HG03103 (cell line): ENCODE measurements at regions not wholly inside any gene's neighbourhood (a gene's known extent, or its start where the extent isn't known, plus 50 kb on each side); places are given as distances from the start of the nearest gene placed in this dataset.
"Not testable (repeated sequence)": the region's sequence is repeated elsewhere in the genome, so short reads cannot be mapped to it uniquely, and the experiment has no call there.

ENCODE experiments used
- ATAC-seq: cut with Tn5 transposase; IDR thresholded peaks from one replicate; pipeline ENCODE4 v1.9.1; 2021; ENCODE audit warnings: low read depth; ENCODE audit not compliant: unreplicated experiment

GRCh38 chr4:188647820-188648370, 508.7 kb downstream of the TRIML1 start:
- ATAC-seq, result no peak

- ATAC-seq, result no peak
These were observed 510.4 kb downstream of the TRIML1 start for GRCh38 chr4:188649635-188650034.

- no peak for ATAC-seq
These were observed 511.3 kb downstream of the TRIML1 start for GRCh38 chr4:188650516-188650915.

- no peak for ATAC-seq
These were observed 518.1 kb downstream of the TRIML1 start for GRCh38 chr4:188657365-188657764.

- ATAC-seq, result no peak
These were observed 519.8 kb downstream of the TRIML1 start for GRCh38 chr4:188658958-188659522.

GRCh38 chr4:188660796-188661195, 521.6 kb downstream of the TRIML1 start:
- no peak for ATAC-seq

GRCh38 chr4:188661502-188661901, 522.3 kb downstream of the TRIML1 start:
- ATAC-seq, result no peak

- ATAC-seq, result no peak
These were observed 524.1 kb downstream of the TRIML1 start for GRCh38 chr4:188663369-188663768.

GRCh38 chr4:188665491-188666457, 526.5 kb downstream of the TRIML1 start:
- no peak for ATAC-seq

- ATAC-seq, result not testable (repeated sequence)
These were observed 539.5 kb downstream of the TRIML1 start for GRCh38 chr4:188678691-188679090.

- no peak for ATAC-seq
These were observed 540.9 kb downstream of the TRIML1 start for GRCh38 chr4:188680004-188680666.

GRCh38 chr4:188680667-188681063, 541.4 kb downstream of the TRIML1 start:
- no peak for ATAC-seq

GRCh38 chr4:188682321-188682720, 543.1 kb downstream of the TRIML1 start:
- no peak for ATAC-seq

GRCh38 chr4:188683571-188683970, 544.3 kb downstream of the TRIML1 start:
- ATAC-seq, result no peak

GRCh38 chr4:188688956-188689355, 549.7 kb downstream of the TRIML1 start:
- ATAC-seq, result no peak

GRCh38 chr4:188691811-188692210, 552.6 kb downstream of the TRIML1 start:
- ATAC-seq, result no peak

- ATAC-seq, result no peak
These were observed 556.0 kb downstream of the TRIML1 start for GRCh38 chr4:188695261-188695660.

- no peak for ATAC-seq
These were observed 558.0 kb downstream of the TRIML1 start for GRCh38 chr4:188697243-188697642.

- ATAC-seq, result no peak
These were observed 562.7 kb downstream of the TRIML1 start for GRCh38 chr4:188701952-188702351.

- no peak for ATAC-seq
These were observed 565.0 kb downstream of the TRIML1 start for GRCh38 chr4:188704288-188704687.

GRCh38 chr4:188707036-188707435, 567.8 kb downstream of the TRIML1 start:
- ATAC-seq, result no peak
